ENCODE measurements at regions not wholly inside any gene's neighbourhood (a gene's known extent, or its start where the extent isn't known, plus 50 kb on each side); places are given as distances from the start of the nearest gene placed in this dataset.

DNA sequence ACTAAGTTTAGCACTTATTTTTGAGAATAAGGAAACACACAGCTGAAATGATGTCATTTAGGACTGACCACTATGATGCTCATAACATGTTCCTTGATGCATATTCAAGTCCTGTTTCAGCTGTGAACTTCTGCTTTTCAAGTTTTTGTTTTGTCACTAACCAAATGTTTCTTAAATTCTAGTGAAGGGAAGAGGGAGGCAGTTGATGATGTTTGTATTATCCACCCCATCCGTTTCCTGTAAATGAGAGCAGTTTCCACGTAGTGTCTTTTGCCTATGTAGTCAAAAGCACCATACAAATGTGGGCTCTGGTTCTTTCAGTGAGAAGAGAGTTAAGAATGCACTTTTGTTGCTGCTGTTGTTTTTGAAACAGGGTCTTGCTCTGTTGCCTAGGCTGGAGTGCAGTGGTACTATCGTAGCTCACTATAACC is 491.8 kb downstream of the PCNX1 start:
- TF ChIP-seq, protein P1, sequence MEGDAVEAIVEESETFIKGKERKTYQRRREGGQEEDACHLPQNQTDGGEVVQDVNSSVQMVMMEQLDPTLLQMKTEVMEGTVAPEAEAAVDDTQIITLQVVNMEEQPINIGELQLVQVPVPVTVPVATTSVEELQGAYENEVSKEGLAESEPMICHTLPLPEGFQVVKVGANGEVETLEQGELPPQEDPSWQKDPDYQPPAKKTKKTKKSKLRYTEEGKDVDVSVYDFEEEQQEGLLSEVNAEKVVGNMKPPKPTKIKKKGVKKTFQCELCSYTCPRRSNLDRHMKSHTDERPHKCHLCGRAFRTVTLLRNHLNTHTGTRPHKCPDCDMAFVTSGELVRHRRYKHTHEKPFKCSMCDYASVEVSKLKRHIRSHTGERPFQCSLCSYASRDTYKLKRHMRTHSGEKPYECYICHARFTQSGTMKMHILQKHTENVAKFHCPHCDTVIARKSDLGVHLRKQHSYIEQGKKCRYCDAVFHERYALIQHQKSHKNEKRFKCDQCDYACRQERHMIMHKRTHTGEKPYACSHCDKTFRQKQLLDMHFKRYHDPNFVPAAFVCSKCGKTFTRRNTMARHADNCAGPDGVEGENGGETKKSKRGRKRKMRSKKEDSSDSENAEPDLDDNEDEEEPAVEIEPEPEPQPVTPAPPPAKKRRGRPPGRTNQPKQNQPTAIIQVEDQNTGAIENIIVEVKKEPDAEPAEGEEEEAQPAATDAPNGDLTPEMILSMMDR (IDR thresholded peaks at IDR 0.05 in 8 of 11, conservative IDR thresholded peaks at IDR 0.05 in 3 of 11), result no peak
- TF ChIP-seq POLR2A (IDR thresholded peaks at IDR 0.05), result peak in 1 of 3 donors; percentile 20
